WTC11 (cell line): ENCODE measurements at regions not wholly inside any gene's neighbourhood (a gene's known extent, or its start where the extent isn't known, plus 50 kb on each side); places are given as distances from the start of the nearest gene placed in this dataset.

Source experiments
- ATF6 ChIP-seq: sonication (generic); formaldehyde crosslinking; IDR thresholded peaks from 2 replicates; pipeline ENCODE4 v1.8.1; 2023; ENCODE audit warnings: mild to moderate bottlenecking, missing genetic modification reagents
- CTCF ChIP-seq: fragments of 200-600 bp; IDR thresholded peaks from 2 replicates; pipeline ENCODE4 v1.8.0; 2022; ENCODE audit warnings: antibody characterized with exemption
- EMX1 ChIP-seq: fragments of 250-450 bp; sonication (Bioruptor Pico); IDR thresholded peaks from 2 replicates; pipeline ENCODE4 v1.8.0; 2021; ENCODE audit warnings: mild to moderate bottlenecking
- FOXK1 ChIP-seq: sonication (generic); formaldehyde crosslinking; IDR thresholded peaks from 2 replicates; pipeline ENCODE4 v1.8.0; 2022; ENCODE audit warnings: mild to moderate bottlenecking, moderate library complexity, missing genetic modification reagents
- FOXP1 ChIP-seq: sonication (generic); formaldehyde crosslinking; IDR thresholded peaks from 2 replicates; pipeline ENCODE4 v1.8.0; 2022; ENCODE audit warnings: missing genetic modification reagents, mild to moderate bottlenecking, moderate library complexity, borderline replicate concordance
- IRF1 ChIP-seq: sonication (generic); formaldehyde crosslinking; IDR thresholded peaks from 2 replicates; pipeline ENCODE4 v1.8.0; 2023; ENCODE audit warnings: missing genetic modification reagents
- STAT6 ChIP-seq: sonication (generic); formaldehyde crosslinking; conservative IDR thresholded peaks from 2 replicates; pipeline ENCODE4 v1.8.1; 2023; ENCODE audit warnings: mild to moderate bottlenecking, low read depth, missing genetic modification reagents, moderate library complexity
- TEAD4 ChIP-seq: sonication (generic); formaldehyde crosslinking; IDR thresholded peaks from 2 replicates; pipeline ENCODE4 v1.8.0; 2022; ENCODE audit warnings: mild to moderate bottlenecking, missing genetic modification reagents
- USF1 ChIP-seq: sonication (generic); formaldehyde crosslinking; IDR thresholded peaks from 2 replicates; pipeline ENCODE4 v1.8.0; 2022; ENCODE audit warnings: mild to moderate bottlenecking, missing genetic modification reagents
- USF2 ChIP-seq: sonication (generic); formaldehyde crosslinking; IDR thresholded peaks from 2 replicates; pipeline ENCODE4 v1.8.1; 2023; ENCODE audit warnings: mild to moderate bottlenecking, missing genetic modification reagents, moderate library complexity
- TF ChIP-seq, protein P1 (sequence below): sonication (generic); formaldehyde crosslinking; IDR thresholded peaks from 2 replicates; pipeline ENCODE4 v1.8.1; 2023; ENCODE audit warnings: mild to moderate bottlenecking, missing genetic modification reagents, borderline replicate concordance
- TF ChIP-seq, protein P2 (sequence below): sonication (generic); formaldehyde crosslinking; IDR thresholded peaks from 2 replicates; pipeline ENCODE4 v1.8.0; 2022; ENCODE audit warnings: mild to moderate bottlenecking, missing genetic modification reagents
- TF ChIP-seq, protein P3 (sequence below): fragments of 250-450 bp; sonication (Bioruptor Pico); IDR thresholded peaks from 2 replicates; pipeline ENCODE4 v1.8.0; 2021; ENCODE audit warnings: mild to moderate bottlenecking

DNA sequence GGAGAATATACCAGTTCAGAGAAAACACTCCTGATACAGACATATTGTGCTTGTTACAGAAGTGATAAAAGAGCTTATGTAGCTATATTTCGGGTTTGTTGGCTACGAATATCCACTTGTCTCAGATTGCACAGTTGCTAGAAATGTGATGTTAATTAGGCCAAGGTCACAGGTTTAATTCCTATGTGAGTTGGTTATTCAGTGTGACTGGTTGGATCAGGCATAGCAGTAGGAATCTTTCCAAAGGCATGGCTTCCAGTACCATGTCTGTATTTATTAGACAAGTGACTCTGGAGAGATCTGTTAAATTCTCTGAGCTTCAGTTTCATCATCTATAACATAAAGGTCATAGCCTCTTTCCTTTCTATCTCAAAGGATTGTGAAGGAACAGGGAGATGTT, 152.7 kb upstream of the KITLG start:
- TF ChIP-seq CTCF: no peak
- no peak for TF ChIP-seq FOXP1 (CRISPR knock-in tag)
- TF ChIP-seq STAT6 (CRISPR knock-in tag): no peak
- no peak for TF ChIP-seq ATF6 (CRISPR knock-in tag)
- TF ChIP-seq, protein P1, sequence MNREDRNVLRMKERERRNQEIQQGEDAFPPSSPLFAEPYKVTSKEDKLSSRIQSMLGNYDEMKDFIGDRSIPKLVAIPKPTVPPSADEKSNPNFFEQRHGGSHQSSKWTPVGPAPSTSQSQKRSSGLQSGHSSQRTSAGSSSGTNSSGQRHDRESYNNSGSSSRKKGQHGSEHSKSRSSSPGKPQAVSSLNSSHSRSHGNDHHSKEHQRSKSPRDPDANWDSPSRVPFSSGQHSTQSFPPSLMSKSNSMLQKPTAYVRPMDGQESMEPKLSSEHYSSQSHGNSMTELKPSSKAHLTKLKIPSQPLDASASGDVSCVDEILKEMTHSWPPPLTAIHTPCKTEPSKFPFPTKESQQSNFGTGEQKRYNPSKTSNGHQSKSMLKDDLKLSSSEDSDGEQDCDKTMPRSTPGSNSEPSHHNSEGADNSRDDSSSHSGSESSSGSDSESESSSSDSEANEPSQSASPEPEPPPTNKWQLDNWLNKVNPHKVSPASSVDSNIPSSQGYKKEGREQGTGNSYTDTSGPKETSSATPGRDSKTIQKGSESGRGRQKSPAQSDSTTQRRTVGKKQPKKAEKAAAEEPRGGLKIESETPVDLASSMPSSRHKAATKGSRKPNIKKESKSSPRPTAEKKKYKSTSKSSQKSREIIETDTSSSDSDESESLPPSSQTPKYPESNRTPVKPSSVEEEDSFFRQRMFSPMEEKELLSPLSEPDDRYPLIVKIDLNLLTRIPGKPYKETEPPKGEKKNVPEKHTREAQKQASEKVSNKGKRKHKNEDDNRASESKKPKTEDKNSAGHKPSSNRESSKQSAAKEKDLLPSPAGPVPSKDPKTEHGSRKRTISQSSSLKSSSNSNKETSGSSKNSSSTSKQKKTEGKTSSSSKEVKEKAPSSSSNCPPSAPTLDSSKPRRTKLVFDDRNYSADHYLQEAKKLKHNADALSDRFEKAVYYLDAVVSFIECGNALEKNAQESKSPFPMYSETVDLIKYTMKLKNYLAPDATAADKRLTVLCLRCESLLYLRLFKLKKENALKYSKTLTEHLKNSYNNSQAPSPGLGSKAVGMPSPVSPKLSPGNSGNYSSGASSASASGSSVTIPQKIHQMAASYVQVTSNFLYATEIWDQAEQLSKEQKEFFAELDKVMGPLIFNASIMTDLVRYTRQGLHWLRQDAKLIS: no peak
- TF ChIP-seq IRF1: no peak
- TF ChIP-seq EMX1: no peak
- TF ChIP-seq USF2 (CRISPR knock-in tag): no peak
- TF ChIP-seq USF1 (CRISPR knock-in tag): no peak
- TF ChIP-seq, protein P2, sequence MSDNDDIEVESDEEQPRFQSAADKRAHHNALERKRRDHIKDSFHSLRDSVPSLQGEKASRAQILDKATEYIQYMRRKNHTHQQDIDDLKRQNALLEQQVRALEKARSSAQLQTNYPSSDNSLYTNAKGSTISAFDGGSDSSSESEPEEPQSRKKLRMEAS (CRISPR knock-in tag): no peak
- TF ChIP-seq, protein P3, sequence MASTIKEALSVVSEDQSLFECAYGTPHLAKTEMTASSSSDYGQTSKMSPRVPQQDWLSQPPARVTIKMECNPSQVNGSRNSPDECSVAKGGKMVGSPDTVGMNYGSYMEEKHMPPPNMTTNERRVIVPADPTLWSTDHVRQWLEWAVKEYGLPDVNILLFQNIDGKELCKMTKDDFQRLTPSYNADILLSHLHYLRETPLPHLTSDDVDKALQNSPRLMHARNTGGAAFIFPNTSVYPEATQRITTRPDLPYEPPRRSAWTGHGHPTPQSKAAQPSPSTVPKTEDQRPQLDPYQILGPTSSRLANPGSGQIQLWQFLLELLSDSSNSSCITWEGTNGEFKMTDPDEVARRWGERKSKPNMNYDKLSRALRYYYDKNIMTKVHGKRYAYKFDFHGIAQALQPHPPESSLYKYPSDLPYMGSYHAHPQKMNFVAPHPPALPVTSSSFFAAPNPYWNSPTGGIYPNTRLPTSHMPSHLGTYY (CRISPR knock-in tag): no peak
- no peak for TF ChIP-seq FOXK1
- TF ChIP-seq TEAD4 (CRISPR knock-in tag): no peak
